Hepatocyte (in vitro differentiated cells): ENCODE measurements at regions not wholly inside any gene's neighbourhood (a gene's known extent, or its start where the extent isn't known, plus 50 kb on each side); places are given as distances from the start of the nearest gene placed in this dataset.
A peak's percentile ranks its signal among the peaks of the same experiment; 100 is the strongest.

Experiments
- DNase-seq: peaks from one replicate; pipeline ENCODE4 v3.0.0-alpha.2; 2016; ENCODE audit warnings: low spot score
- H2AFZ ChIP-seq: fragments of 200-600 bp; sonication (generic); 2 replicates; pipeline ENCODE4 v1.6.0; 2016; ENCODE audit warnings: antibody characterized with exemption, mild to moderate bottlenecking
- H3K27ac ChIP-seq: fragments of 200-600 bp; sonication (generic); 2 replicates; pipeline ENCODE4 v1.5.1; 2016; ENCODE audit warnings: mild to moderate bottlenecking
- H3K27me3 ChIP-seq: fragments of 200-600 bp; sonication (generic); 2 replicates; pipeline ENCODE4 v1.6.1; 2016
- H3K36me3 ChIP-seq: fragments of 200-600 bp; sonication (generic); replicated peaks from 2 replicates; pipeline ENCODE4 v1.5.1; 2016; ENCODE audit warnings: low read depth; ENCODE audit not compliant: insufficient read depth
- H3K4me1 ChIP-seq: fragments of 200-600 bp; sonication (generic); 2 replicates; pipeline ENCODE4 v1.5.1; 2016; ENCODE audit warnings: mild to moderate bottlenecking, moderate library complexity; ENCODE audit not compliant: insufficient read depth
- H3K4me2 ChIP-seq: fragments of 200-600 bp; sonication (generic); 2 replicates; pipeline ENCODE4 v1.6.0; 2016
- H3K4me3 ChIP-seq: fragments of 200-600 bp; sonication (generic); 2 replicates; pipeline ENCODE4 v1.5.1; 2016; ENCODE audit warnings: mild to moderate bottlenecking
- H3K79me2 ChIP-seq: fragments of 200-600 bp; sonication (generic); 2 replicates; pipeline ENCODE4 v1.6.0; 2017; ENCODE audit warnings: mild to moderate bottlenecking
- H3K9me2 ChIP-seq: fragments of 200-600 bp; sonication (generic); replicated peaks from 2 replicates; pipeline ENCODE4 v1.6.0; 2017; ENCODE audit warnings: mild to moderate bottlenecking; ENCODE audit not compliant: insufficient read depth
- H3K9me3 ChIP-seq: fragments of 200-600 bp; sonication (generic); 2 replicates; pipeline ENCODE4 v1.5.1; 2016; ENCODE audit warnings: low read depth, mild to moderate bottlenecking
- H4K20me1 ChIP-seq: fragments of 200-600 bp; sonication (generic); 2 replicates; pipeline ENCODE4 v1.6.0; 2016; ENCODE audit warnings: mild to moderate bottlenecking; ENCODE audit not compliant: insufficient read depth, poor library complexity, severe bottlenecking
- EZH2 ChIP-seq: fragments of 200-600 bp; sonication (generic); IDR thresholded peaks from 2 replicates; pipeline ENCODE4 v1.6.1; 2016; ENCODE audit warnings: antibody characterized with exemption, mild to moderate bottlenecking, borderline replicate concordance
- EZH2phosphoT487 ChIP-seq: fragments of 200-600 bp; sonication (generic); IDR thresholded peaks from one replicate; pipeline ENCODE4 v1.6.1; 2018; ENCODE audit warnings: antibody characterized with exemption, mild to moderate bottlenecking, low read depth, moderate library complexity; ENCODE audit not compliant: unreplicated experiment, severe bottlenecking
- WGBS: methylation state at CpG from one replicate; pipeline ENCODE4 v1.1.6; 2016; ENCODE audit warnings: low lambda C conversion rate; ENCODE audit errors: missing lambda C conversion rate; 5-methylcytosine and 5-hydroxymethylcytosine counted together
- TF ChIP-seq, protein P1 (sequence below): fragments of 200-600 bp; sonication (generic); IDR thresholded peaks from 2 replicates; pipeline ENCODE4 v1.5.1; 2016; ENCODE audit warnings: antibody characterized with exemption, mild to moderate bottlenecking; ENCODE audit not compliant: poor library complexity

DNA sequence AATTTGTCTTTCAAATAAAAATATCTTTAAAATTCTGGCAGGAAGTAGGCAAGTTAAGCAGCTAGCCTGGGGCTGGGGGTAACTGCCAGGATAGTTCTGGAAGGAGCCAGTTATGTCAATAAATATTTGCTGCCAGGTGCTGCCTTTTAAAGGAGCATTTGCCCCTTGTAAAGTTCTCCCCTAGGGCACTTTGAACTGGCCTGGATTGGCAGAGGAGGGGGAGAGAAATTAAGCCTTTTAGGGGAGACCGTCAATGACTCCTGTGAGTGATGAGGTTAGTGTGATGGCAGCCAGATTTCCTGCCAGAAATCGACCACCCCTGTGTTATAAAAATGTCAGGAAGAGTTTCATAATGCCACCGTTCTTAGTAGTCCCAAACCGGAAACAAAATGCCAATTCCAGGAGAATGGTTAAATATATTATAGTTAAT lies 89.8 kb upstream of the ELL2 start:
- DNase-seq = no peak
- WGBS = 49% methylated on average over 4 of the region's 4 CpGs
- H2AFZ ChIP-seq = no peak overlapping the region
- no peaks in the 10 kb centered on the region for H3K4me1 ChIP-seq
- no peaks in the 10 kb centered on the region for H3K9me3 ChIP-seq
- H3K27me3 ChIP-seq = no peaks in the 10 kb centered on the region
- no peaks in the 10 kb centered on the region for H3K9me2 ChIP-seq
- H3K27ac ChIP-seq = no peak overlapping the region
- TF ChIP-seq EZH2phosphoT487 = no peak
- TF ChIP-seq, protein P1, sequence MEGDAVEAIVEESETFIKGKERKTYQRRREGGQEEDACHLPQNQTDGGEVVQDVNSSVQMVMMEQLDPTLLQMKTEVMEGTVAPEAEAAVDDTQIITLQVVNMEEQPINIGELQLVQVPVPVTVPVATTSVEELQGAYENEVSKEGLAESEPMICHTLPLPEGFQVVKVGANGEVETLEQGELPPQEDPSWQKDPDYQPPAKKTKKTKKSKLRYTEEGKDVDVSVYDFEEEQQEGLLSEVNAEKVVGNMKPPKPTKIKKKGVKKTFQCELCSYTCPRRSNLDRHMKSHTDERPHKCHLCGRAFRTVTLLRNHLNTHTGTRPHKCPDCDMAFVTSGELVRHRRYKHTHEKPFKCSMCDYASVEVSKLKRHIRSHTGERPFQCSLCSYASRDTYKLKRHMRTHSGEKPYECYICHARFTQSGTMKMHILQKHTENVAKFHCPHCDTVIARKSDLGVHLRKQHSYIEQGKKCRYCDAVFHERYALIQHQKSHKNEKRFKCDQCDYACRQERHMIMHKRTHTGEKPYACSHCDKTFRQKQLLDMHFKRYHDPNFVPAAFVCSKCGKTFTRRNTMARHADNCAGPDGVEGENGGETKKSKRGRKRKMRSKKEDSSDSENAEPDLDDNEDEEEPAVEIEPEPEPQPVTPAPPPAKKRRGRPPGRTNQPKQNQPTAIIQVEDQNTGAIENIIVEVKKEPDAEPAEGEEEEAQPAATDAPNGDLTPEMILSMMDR = no peak
- no peak for TF ChIP-seq EZH2
- H3K4me3 ChIP-seq = no peak overlapping the region
- no peak overlapping the region for H3K4me2 ChIP-seq
- no peaks in the 10 kb centered on the region for H4K20me1 ChIP-seq
- no peaks in the 10 kb centered on the region for H3K36me3 ChIP-seq
- no peaks in the 10 kb centered on the region for H3K79me2 ChIP-seq

DNA sequence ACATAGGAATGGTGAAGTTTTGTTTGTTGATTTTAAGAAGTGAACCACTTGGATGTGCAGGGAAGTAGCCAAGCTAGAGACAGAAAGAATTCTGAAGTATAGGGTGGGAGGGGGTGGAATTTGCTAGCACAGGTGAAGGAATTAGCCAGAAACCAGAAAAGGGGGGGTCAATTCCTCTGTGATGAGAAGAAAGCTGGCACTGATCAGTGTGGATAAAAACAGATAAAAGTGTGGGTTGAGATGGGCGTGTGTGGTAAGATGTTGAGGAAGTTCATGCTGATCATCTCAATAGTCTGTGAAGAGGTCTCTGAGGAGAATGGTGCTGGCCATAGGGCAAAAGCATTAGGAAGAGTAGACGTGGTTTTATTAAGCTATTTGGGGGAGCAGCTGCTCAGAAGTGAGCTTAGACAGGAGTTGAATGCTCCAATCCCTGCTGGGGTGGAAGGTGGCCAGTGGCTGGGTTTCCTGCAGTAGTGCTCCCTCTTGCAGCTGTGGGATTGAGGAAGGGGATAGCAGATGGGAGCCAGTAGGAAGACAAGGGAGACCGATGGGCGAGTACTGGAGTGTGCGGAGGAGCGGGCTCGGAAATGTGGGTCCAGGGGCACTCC lies 88.7 kb upstream of the ELL2 start:
- no peak overlapping the region for H3K4me2 ChIP-seq
- H3K79me2 ChIP-seq = no peaks in the 10 kb centered on the region
- no peak overlapping the region for H3K27ac ChIP-seq
- 91% methylated on average over 7 of the region's 7 CpGs for WGBS
- no peak overlapping the region for H3K4me3 ChIP-seq
- no peaks in the 10 kb centered on the region for H3K9me3 ChIP-seq
- DNase-seq = no peak
- H4K20me1 ChIP-seq = no peaks in the 10 kb centered on the region
- no peak for TF ChIP-seq EZH2phosphoT487
- TF ChIP-seq EZH2 = no peak
- TF ChIP-seq, protein P1 = no peak
- no peaks in the 10 kb centered on the region for H3K36me3 ChIP-seq
- H3K9me2 ChIP-seq = no peaks in the 10 kb centered on the region
- no peak overlapping the region for H2AFZ ChIP-seq
- no peaks in the 10 kb centered on the region for H3K4me1 ChIP-seq
- H3K27me3 ChIP-seq = no peaks in the 10 kb centered on the region

DNA sequence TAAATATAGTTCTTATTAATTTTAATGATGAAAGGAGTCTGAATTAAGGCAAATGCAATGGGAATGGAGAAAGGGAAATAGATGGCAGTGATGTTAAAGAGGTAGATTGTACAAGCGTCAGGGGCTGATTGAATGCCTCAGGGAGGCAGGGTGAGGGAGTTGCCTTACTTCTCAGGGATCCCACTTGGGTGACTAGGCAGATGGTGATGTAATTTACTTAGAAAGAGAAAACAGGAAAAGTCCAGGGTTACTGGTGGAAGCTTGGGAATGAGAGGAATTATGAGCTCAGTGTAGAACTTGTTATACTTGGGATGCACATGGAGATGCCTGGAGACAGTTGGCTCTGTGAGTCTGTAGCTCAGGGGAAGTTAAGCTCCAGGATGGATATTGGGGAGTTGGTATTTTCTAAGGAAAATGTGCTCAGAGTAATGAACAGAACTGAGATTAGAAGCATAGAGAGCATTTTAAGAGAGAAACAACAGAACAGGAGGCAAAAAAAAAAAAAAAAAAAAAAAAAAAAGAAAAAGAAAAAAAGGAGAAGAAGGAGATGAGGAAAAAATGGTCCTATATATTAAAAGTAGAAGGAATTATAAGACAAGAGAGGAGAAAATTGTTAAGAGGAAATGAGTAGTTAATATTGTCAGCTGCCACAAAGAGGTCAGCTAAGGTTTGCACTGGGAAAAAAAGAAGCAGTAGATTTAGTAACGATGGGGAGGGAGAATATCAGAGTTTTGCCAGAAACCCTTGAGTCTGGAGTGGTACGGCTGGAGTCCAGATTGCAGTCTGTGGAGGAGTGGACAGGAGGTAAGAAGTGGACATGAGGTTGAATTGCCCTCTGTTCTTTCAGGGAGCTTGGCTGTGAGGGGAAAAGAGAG lies 88.0 kb upstream of the ELL2 start:
- H3K9me2 ChIP-seq = no peaks in the 10 kb centered on the region
- no peaks in the 10 kb centered on the region for H4K20me1 ChIP-seq
- no peak overlapping the region for H3K27ac ChIP-seq
- H3K36me3 ChIP-seq = no peaks in the 10 kb centered on the region
- TF ChIP-seq EZH2 = no peak
- no peaks in the 10 kb centered on the region for H3K27me3 ChIP-seq
- no peak for DNase-seq
- no peaks in the 10 kb centered on the region for H3K79me2 ChIP-seq
- no peaks in the 10 kb centered on the region for H3K4me1 ChIP-seq
- H3K9me3 ChIP-seq = no peaks in the 10 kb centered on the region
- H3K4me2 ChIP-seq = no peak overlapping the region
- no peak overlapping the region for H2AFZ ChIP-seq
- H3K4me3 ChIP-seq = no peak overlapping the region
- 66% methylated on average over 3 of the region's 3 CpGs for WGBS

DNA sequence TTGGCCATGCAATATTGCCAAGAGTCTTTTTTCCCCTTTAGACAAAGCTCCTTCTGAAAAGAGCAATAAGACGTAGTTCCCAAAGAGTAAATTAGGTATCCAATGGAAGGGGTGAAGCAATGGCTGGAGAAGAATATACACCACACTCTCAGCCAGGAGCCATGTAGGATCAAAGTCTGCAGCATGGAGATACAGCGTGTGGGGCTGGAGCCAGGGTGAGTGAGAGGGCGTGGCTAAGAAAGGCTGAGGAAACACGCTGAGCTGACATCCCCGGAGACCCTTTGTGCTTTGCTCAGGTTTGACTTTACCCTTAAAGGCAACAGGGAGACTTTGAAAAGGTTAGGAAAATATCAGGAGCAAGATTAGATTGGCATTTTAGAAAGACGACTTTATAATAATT lies 87.1 kb upstream of the ELL2 start:
- TF ChIP-seq EZH2phosphoT487 (no peak), EZH2 (no peak)
- TF ChIP-seq, protein P1 = no peak
- Histone ChIP-seq H3K4me2 (peak overlapping the region; percentile 62), H3K27ac (no peak overlapping the region), H3K27me3 (no peaks in the 10 kb centered on the region), H3K4me3 (no peak overlapping the region), H3K9me2 (no peaks in the 10 kb centered on the region), H4K20me1 (no peaks in the 10 kb centered on the region), H3K4me1 (no peaks in the 10 kb centered on the region), H3K9me3 (no peaks in the 10 kb centered on the region), H3K79me2 (no peaks in the 10 kb centered on the region), H3K36me3 (no peaks in the 10 kb centered on the region), H2AFZ (no peak overlapping the region)
- peak; percentile 64 for DNase-seq
- 35% methylated on average over 6 of the region's 6 CpGs for WGBS
